DND-41 (cell line): ENCODE measurements at regions not wholly inside any gene's neighbourhood (a gene's known extent, or its start where the extent isn't known, plus 50 kb on each side); places are given as distances from the start of the nearest gene placed in this dataset.

Experiments used
- ATAC-seq: fragments of 200-7000 bp; cut with Tn5 transposase; 3 replicates; pipeline ENCODE4 v1.9.1; 2021; ENCODE audit warnings: low read depth; ENCODE audit not compliant: insufficient read depth
- DNase-seq: peaks from one replicate; pipeline ENCODE4 v3.0.0-alpha.2; 2020
- H2AFZ ChIP-seq: 2 replicates; pipeline ENCODE4 v1.6.0; 2012; ENCODE audit warnings: low read depth, low read length
- H3K27ac ChIP-seq: 2 replicates; pipeline ENCODE4 v1.5.1; 2012; ENCODE audit warnings: low read length, inconsistent platforms
- H3K27me3 ChIP-seq: fragments of 200-600 bp; sonication (generic); 2 replicates; pipeline ENCODE4 v1.6.0; 2012; ENCODE audit warnings: low read length, mild to moderate bottlenecking, inconsistent platforms; ENCODE audit not compliant: insufficient read depth, poor library complexity
- H3K36me3 ChIP-seq: 2 replicates; pipeline ENCODE4 v1.5.1; 2012; ENCODE audit warnings: low read length, inconsistent platforms; ENCODE audit not compliant: insufficient read depth
- H3K4me1 ChIP-seq: 2 replicates; pipeline ENCODE4 v1.5.1; 2012; ENCODE audit warnings: mild to moderate bottlenecking, low read length; ENCODE audit not compliant: insufficient read depth
- H3K4me2 ChIP-seq: 2 replicates; pipeline ENCODE4 v1.6.0; 2012; ENCODE audit warnings: mild to moderate bottlenecking, moderate library complexity, low read length, inconsistent platforms; ENCODE audit not compliant: insufficient read depth
- H3K4me3 ChIP-seq, 2 experiments: fragments of 200-600 bp in 1 of 2; shearing (Covaris generic) in 1 of 2; 2 replicates each; pipeline ENCODE4 v1.5.1; 2012 to 2016; ENCODE audit warnings: inconsistent platforms in 2 of 2, low read length in 2 of 2, mild to moderate bottlenecking in 2 of 2, low read depth in 1 of 2, moderate library complexity in 1 of 2
- H3K79me2 ChIP-seq: 2 replicates; pipeline ENCODE4 v1.6.0; 2012; ENCODE audit warnings: low read length, inconsistent platforms; ENCODE audit not compliant: insufficient read depth
- H3K9ac ChIP-seq: 2 replicates; pipeline ENCODE4 v1.6.0; 2012; ENCODE audit warnings: low read depth, mild to moderate bottlenecking, inconsistent platforms, low read length, moderate library complexity
- H3K9me3 ChIP-seq: 2 replicates; pipeline ENCODE4 v1.5.1; 2012; ENCODE audit warnings: low read length, moderate library complexity, mild to moderate bottlenecking, inconsistent platforms; ENCODE audit not compliant: insufficient read depth, severe bottlenecking
- H4K20me1 ChIP-seq: 2 replicates; pipeline ENCODE4 v1.6.0; 2012; ENCODE audit warnings: low read length; ENCODE audit not compliant: insufficient read depth
- EZH2 ChIP-seq: IDR thresholded peaks from 3 replicates; pipeline ENCODE4 v1.6.1; 2012; ENCODE audit warnings: borderline replicate concordance, low read depth, mild to moderate bottlenecking, moderate library complexity, low read length, inconsistent platforms; ENCODE audit not compliant: severe bottlenecking
- TF ChIP-seq, protein P1 (sequence below): IDR thresholded peaks from 2 replicates; pipeline ENCODE4 v1.5.1; 2012; ENCODE audit warnings: borderline replicate concordance, low read length, moderate library complexity, mild to moderate bottlenecking; ENCODE audit not compliant: poor library complexity, severe bottlenecking; ENCODE audit errors: extremely low read depth

DNA sequence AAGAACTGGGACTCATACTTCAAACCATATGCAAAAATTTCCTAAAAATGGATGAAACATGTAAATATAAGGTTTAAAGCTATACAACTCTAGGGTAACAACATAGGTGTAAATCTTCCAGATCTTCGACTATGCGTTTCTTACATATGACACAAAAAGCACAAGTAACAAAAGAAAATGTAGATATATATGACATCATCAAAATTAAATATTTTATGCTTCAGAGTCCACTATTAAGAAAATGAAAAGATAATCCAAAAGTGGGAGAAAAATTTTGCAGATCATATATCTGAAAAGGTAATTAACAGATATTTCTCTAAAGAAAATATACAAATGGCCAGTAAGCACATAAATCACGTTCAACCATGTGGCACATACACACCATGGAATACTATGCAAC is 164.2 kb upstream of the ACTRT1 start:
- Histone ChIP-seq H3K27me3 (no peaks in the 10 kb centered on the region), H3K36me3 (no peaks in the 10 kb centered on the region), H2AFZ (no peak overlapping the region), H3K4me3 (no peak overlapping the region), H3K4me2 (no peak overlapping the region), H3K79me2 (no peaks in the 10 kb centered on the region), H4K20me1 (no peaks in the 10 kb centered on the region), H3K4me1 (no peaks in the 10 kb centered on the region), H3K9ac (no peak overlapping the region), H3K9me3 (no peaks in the 10 kb centered on the region), H3K27ac (no peak overlapping the region)
- ATAC-seq (no peak), DNase-seq (no peak)
- TF ChIP-seq EZH2 = no peak
- TF ChIP-seq, protein P1, sequence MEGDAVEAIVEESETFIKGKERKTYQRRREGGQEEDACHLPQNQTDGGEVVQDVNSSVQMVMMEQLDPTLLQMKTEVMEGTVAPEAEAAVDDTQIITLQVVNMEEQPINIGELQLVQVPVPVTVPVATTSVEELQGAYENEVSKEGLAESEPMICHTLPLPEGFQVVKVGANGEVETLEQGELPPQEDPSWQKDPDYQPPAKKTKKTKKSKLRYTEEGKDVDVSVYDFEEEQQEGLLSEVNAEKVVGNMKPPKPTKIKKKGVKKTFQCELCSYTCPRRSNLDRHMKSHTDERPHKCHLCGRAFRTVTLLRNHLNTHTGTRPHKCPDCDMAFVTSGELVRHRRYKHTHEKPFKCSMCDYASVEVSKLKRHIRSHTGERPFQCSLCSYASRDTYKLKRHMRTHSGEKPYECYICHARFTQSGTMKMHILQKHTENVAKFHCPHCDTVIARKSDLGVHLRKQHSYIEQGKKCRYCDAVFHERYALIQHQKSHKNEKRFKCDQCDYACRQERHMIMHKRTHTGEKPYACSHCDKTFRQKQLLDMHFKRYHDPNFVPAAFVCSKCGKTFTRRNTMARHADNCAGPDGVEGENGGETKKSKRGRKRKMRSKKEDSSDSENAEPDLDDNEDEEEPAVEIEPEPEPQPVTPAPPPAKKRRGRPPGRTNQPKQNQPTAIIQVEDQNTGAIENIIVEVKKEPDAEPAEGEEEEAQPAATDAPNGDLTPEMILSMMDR = no peak

DNA sequence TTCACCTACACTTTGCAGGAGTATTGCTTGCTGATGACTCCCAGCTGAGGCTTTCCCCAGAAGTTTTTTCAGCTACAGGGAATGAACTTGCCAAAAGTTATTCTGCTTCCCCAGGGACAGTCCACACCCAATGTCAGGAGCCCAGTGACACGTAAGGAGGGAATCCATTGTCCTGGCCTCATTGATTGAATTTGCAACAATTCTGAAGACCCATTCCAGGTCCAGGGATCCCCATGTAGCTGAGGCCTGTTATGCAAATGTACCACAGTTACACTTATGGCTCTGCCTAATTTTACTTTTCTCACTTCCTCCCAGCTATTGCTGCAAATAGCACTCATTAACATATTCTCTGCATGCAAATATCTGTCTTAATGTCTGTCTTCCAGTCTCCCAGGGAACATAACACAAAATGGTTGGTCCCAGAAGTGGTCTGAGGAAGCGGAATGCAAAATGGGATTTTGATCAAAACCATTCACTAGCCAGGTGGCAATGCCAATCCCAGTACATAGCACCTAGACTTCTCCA is 113.7 kb upstream of the ACTRT1 start:
- H3K27ac ChIP-seq = no peak overlapping the region
- no peak overlapping the region for H3K4me2 ChIP-seq
- DNase-seq = no peak
- no peaks in the 10 kb centered on the region for H4K20me1 ChIP-seq
- H2AFZ ChIP-seq = no peak overlapping the region
- ATAC-seq = no peak
- no peak overlapping the region for H3K4me3 ChIP-seq
- H3K36me3 ChIP-seq = no peaks in the 10 kb centered on the region
- H3K9ac ChIP-seq = no peak overlapping the region
- no peaks in the 10 kb centered on the region for H3K9me3 ChIP-seq
- H3K4me1 ChIP-seq = no peaks in the 10 kb centered on the region
- H3K79me2 ChIP-seq = no peaks in the 10 kb centered on the region
- no peak for TF ChIP-seq EZH2
- TF ChIP-seq, protein P1 = no peak
- no peaks in the 10 kb centered on the region for H3K27me3 ChIP-seq

DNA sequence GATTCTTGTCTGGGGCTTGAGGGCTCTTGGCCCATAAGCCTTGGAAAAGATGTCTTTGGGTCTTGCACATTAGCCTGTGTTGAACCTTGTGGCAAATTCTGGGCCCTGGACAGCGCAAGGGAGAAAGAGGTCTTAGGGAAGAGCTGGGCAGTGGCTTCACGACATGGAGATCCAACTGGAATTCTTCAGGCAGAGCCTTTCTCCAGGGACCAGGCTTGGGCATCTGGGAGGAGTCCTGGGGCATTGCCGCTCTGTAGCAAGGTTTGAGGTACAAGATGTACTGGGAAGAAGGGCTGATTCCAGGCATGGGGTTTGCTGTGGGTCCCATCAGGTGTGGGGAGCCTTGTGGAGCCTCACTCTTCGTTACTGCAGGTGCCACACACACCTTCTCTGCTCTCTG is 104.0 kb upstream of the ACTRT1 start:
- Histone ChIP-seq H3K4me1 (no peaks in the 10 kb centered on the region), H3K4me3 (no peak overlapping the region), H3K4me2 (no peak overlapping the region), H3K36me3 (no peaks in the 10 kb centered on the region), H2AFZ (no peak overlapping the region), H3K9me3 (no peaks in the 10 kb centered on the region), H3K79me2 (no peaks in the 10 kb centered on the region), H3K9ac (no peak overlapping the region), H3K27me3 (no peaks in the 10 kb centered on the region), H4K20me1 (no peaks in the 10 kb centered on the region), H3K27ac (no peak overlapping the region)
- ATAC-seq (no peak), DNase-seq (no peak)
- TF ChIP-seq, protein P1 = no peak
- no peak for TF ChIP-seq EZH2

DNA sequence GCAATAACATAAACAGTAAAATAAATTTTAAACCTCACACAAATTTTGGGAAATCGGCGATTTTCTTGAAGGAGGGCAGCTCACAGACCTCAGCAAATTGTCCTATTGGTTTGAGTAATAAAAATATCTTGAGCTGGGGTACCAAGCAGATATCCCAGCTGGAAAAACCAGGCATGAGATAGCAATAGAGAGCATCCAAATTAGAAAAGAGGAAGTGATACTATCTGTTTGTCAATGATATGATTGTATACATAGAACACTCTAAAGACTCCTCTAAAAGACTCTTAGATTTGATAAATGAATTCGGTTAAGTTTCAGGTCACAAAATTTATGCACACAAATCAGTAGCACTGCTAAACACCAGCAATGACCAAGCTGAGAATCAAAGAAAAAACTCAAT is 90.5 kb upstream of the ACTRT1 start:
- TF ChIP-seq, protein P1 = no peak
- TF ChIP-seq EZH2 = no peak
- H3K4me3 ChIP-seq = no peak overlapping the region
- no peaks in the 10 kb centered on the region for H3K79me2 ChIP-seq
- H3K36me3 ChIP-seq = no peaks in the 10 kb centered on the region
- DNase-seq = no peak
- H3K4me2 ChIP-seq = no peak overlapping the region
- no peaks in the 10 kb centered on the region for H3K9me3 ChIP-seq
- no peaks in the 10 kb centered on the region for H3K27me3 ChIP-seq
- no peak overlapping the region for H3K9ac ChIP-seq
- H3K4me1 ChIP-seq = no peaks in the 10 kb centered on the region
- no peak for ATAC-seq
- no peaks in the 10 kb centered on the region for H4K20me1 ChIP-seq
- H2AFZ ChIP-seq = no peak overlapping the region
- H3K27ac ChIP-seq = no peak overlapping the region
